HK-2 (cell line): ENCODE measurements at regions not wholly inside any gene's neighbourhood (a gene's known extent, or its start where the extent isn't known, plus 50 kb on each side); places are given as distances from the start of the nearest gene placed in this dataset.
A peak's percentile ranks its signal among the peaks of the same experiment; 100 is the strongest.

Experiments used
- DNase-seq: peaks from one replicate; pipeline ENCODE4 v3.0.0-alpha.2; 2018; ENCODE audit not compliant: unreplicated experiment

DNA sequence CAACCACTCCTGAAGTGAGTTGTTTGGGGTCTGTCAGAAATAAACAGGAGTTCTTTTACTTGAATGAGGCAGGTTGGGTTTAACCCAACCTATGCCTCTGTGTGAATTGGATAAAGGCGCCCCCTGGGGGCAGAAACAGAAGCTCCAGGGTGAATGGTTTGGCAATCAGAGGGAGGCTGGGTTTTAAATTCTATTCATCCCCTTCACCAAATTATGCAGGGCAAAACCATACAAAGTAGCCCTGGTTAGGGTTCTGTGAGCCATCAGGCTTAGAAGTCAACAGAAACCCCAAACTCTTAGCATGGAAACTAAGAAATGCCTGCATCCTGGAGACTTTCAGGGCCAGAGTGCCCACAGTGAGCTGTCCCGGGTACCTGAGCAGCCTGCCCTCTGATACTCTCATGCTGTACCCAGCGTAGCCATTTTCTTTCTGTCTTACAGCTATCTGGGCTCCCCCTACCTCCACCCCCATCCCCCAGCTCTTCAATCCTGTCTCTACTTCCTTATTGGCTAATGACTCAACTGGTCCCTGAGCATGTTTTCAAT lies 241.5 kb downstream of the ICOS start:
- DNase-seq: peak; percentile 28

DNA sequence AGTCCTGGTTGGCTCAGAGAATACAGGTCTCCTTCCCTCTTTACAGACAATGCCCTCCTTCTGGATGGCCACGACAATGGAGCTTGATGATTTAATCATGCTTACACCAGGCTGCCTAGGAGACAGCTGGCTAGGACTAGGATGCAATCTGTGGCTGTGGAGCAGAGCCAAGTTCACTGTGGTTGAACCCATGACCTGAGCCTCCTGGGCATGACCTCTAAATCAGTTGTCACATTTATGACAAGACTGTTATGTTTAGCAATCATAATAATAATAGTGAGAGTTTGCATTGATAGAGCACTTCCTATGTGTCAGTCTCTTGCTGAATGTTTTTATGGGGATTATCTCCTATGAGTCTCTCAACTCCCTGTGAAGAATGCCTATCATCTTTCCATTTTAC lies 244.1 kb downstream of the ICOS start:
- no peak for DNase-seq

DNA sequence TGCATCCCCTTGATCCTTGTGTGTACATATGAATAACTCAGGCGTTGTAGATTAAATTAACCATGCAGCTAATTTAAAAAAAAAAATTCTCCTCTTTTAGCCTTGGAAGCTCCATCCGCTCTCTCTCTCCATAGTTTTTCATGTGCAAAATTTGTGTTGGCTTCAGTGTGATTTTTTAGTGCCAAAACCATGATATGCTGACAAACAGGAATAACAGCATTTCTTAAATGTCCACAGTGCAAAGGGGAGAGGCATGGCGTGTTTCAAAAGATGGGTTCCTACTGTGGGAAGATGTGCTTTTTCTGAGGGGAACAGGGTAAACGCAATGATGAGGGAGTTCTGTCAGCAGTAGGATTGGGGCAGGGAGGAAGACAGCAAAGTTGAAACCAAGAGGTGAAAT lies 247.0 kb downstream of the ICOS start:
- no peak for DNase-seq

DNA sequence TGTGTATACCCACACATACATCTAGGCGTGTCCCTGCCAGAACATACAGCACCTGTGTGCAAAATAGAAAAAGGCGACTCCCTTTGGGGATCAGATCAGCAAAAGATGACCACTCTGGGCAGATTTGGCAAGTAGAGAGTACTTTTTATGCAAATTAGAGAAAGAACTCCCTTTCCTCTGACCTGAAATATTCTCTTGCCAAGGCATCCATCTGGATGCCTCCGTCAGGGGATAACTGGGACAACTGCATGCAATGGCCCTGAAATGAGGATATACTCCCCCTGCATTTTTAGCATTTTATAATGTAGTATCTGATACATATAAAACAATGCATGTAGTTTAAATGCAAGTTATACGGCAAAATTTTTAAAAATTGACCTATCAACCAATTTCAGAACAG lies 247.7 kb downstream of the ICOS start:
- DNase-seq: no peak

DNA sequence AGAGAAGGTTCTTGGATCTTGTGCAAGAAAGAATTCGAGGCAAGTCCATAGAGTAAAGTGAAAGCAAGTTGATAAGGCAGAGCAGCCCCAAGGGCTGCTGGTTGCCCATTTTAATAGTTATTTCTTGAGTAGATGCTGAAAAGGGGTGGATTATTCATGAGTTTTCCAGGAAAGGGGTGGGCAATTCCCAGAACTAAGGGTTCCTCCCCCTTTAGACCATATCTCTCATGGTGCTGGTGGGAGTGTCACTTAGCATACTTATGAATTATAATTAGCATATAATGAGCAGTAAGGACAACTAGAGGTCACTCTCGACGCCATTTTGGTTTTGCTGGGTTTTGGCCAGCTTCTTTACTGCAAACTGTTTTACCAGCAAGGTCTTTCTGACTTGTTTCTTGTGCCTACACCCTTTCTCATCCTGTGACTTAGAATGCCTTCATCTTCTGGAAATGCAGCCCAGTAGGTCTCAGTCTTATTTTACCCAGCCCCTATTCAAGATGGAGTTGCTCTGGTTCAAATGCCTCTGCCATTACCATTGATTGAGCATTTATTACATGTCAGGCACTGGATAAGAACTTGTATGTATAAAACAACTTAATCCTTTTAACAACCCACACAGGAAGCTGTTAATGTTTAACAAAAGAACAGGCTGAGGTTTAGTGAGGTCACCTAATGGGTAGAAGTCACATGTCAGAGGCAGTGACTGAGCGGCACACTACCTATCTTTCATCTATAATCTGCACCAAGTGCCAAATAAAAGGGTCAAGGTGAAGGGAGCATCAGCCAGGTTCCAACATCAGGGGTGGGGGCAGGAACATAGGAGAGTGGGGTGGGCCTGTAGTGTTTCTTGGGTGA lies 250.9 kb downstream of the ICOS start:
- DNase-seq: peak; percentile 2

DNA sequence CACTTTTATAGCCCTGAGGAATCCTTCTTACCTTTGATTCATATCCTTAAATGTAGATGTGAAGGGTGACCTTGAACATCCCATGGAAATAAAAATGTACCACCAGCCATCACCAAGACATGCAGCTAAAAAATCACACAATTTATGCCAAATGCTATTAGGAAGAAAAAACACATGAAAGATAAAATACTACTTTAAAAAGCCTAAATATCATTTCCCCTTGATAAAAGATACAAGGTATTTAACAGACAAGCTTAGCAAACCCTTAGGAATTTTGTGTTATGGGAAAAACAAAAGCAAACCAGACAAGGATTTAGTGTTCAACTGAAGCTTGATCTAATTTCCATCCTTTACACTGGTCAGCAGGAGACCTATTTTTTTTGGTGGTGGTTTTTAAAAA lies 255.0 kb downstream of the ICOS start:
- no peak for DNase-seq

DNA sequence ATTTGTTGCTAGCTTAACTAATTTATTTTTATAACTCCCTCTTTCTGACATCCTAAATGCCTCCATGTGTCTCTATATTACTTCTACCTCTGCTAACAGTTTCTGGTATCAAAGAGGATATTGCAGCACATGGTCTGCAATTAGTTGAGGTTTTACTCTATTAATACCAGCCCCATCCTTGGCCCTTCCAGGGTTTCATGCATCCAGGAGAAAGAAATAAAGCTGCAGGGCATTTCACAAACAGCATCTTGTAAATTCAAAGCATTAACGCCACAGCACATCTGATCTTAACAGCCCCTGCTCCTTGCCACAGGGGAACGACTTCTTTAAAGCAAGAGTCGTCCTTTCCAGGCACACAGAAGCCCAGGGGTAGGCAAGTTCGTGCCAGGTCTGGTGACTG lies 258.9 kb downstream of the ICOS start:
- DNase-seq: no peak

DNA sequence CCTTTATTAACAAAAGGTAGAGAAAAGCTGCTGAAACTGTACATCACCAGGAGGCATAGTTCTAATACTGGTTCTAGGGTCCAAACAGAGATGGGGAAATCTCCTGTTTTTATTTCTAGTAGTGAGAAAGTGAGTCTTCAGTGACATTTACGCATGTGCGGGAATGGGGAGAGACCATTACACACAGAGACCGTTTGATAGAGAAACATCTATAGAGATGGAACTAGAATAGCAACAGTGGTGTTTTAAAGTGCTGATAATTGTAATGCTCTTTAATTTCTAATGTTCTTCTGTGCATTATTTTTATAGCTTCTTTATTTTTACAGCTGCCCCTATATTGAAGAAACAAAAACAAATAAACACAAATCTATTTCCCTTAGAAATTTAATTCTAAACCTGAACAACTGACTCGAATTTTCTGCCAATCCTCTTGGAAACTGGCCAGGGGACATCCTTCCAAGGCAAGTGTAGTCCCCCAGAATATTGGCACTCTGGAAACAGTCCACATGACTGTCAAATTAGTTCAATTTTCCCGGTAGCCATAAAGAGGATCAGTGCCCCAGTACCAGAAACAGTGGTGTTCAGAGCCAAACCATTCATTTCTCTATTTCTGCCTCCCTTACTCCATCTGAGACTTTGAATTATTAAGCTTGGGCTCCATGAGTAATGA lies 260.9 kb downstream of the ICOS start:
- DNase-seq: no peak

DNA sequence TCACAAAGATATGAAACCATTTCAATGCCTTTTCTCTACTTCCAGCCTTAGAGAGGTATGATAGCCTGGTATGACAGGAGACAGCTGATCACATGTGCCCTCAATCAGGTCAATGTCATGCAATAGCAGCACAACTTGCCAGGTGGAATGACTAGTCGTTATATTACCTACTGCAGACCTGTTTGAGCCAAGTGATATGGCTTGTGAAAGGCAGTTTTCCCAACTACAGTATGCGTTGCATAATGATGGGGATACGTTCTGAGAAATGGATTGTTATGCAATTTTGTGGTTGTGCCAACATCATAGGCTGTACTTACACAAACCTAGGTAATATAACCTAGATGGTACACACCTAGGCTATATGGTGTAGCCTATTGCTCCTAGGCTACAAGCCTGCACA lies 262.8 kb downstream of the ICOS start:
- DNase-seq: no peak

DNA sequence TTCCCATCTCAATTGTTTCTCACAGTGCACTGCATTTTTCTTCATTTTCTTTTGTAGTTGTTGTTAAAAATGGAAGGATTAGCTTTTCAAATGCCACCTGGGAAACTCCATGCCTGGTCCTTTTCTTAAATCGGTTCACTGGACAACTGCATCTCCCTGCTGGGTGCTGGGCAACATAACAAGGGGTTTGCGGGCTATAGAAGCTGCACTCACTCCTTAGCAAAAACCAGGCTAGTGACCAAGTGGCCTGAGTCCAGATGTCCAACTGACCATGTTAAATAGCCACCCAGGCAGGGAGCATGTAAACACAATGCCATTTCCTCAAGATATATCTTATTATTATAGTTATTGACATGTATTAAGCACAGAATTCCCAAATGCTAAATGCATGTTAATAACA lies 264.9 kb downstream of the ICOS start:
- DNase-seq: no peak

DNA sequence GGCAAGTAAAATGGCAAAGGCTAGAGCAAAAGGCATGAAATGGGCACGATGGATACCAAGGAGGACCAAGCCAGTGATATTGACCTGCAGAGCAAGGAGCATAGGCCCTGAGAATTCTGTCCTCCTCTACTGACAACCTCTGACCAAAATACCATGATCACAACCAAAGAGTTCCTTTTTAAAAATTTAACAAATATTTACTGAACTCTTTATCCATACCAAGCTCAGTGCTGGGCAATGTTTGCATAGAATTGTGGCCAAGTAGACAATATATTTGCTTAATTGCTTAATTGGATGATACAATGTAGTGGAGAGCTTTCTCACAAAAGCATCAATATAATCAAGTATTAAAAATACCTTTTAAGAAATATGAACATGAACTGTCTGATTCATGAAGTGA lies 265.7 kb downstream of the ICOS start:
- DNase-seq: no peak

DNA sequence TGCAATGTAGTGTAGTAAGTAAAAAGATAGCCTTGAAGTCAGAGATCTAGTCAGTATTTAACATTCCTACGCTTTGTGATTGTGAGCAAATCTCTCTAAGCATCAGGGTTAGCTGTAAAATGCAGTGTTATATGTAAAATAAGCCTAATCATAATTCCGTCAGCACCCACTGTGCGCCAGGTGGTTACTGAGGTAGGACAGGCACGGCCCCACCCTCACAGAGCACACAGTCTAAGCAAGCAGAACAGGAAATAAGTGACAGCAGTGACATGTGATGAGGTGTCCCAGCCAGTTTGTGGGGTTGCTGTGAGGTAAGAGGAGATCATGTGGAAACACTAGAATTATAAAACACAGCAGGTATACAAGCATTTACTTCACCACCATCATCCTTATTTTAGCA lies 267.1 kb downstream of the ICOS start:
- no peak for DNase-seq

DNA sequence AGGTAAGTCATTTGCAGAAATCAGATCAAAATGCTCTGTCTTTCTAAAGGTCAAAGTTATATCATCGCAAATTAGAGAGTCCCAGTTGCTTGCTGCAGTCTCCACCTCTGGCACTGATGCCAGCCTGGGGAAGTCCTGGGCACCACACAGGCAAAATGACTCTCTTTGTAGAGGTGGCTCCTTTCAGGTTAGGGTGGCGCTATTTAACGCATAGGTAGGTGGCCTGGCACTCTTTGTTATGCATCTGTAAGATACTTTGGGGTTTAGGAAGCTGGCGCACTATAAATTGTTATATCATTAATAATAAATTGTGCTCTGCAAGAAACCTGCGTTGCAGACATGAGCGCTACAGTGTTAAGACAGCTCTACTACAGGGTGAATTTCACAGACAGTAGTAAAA lies 268.5 kb downstream of the ICOS start:
- no peak for DNase-seq

DNA sequence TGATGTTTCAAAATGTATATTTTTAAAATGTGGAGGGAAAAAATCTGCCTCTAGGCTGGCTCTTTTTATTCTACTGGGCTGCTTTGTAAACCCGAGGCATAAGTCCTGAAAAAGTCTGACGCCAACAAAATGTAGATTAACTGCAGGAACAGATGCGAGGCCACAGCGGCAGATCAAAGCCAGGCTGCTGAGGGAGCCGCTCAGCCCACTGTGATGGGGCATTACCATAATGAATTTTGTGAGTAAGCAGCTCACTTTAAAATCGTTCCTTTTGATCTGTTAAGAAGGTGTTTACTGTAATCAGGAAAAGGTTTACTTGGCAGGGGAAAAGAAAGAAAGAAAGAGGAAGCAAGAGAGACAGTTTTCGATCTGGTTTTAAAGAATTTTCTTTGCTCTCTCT lies 269.0 kb downstream of the ICOS start:
- no peak for DNase-seq

DNA sequence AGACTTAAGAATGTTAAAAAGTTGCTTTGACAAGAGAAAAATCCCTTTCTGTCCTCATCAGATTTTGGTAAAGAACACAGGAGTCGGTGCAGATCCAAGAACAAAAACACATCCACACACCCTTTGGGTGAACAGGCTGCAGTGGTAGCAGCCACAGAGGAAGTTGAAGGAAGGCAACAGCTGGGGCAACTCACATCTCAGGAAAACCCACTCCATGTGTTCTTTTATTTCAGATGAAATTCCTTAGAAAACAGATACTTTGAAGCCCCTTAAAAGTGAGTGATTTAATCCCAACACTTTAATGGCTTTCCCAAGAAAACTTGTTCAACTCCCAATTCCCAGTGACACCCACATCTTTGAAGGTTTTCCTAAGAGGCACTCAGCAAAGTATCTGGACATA lies 271.3 kb downstream of the ICOS start:
- DNase-seq: no peak

DNA sequence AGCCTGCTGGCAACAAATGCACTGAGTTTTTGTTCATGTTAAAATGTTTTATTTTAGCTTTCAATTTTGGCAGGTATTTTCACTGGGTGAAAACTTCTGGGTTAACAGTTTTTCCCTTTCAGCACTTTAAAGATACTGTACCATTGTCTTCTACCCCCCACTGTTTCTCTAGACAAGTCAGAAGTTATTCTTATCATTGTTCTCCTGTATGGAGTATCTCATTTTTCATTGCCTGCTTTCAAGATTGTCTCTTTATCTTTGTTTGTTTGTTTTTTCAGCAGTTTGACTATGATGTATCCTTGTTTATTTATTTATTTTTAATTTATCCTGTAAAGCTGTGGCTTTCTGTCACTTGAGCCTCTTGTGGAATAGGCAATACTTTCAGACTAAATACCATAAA lies 277.0 kb downstream of the ICOS start:
- no peak for DNase-seq

DNA sequence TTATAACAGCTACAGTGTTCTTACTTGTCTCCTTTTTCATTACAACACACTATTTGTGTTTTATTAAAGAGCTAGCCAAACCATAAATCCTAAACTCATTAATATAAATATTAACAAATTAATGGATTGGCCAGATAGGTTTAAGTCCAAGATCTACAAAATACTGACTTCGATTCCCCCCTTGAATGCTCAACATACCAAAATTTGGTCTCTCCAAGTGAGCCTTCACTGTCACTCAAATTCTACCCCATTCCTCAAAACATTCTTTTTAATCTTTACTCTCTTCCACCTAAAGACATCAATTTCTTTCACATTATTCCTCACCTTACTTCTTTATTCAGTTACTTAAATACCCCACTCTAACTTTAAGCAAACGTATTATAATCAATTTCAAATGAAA lies 281.5 kb downstream of the ICOS start:
- DNase-seq: no peak

DNA sequence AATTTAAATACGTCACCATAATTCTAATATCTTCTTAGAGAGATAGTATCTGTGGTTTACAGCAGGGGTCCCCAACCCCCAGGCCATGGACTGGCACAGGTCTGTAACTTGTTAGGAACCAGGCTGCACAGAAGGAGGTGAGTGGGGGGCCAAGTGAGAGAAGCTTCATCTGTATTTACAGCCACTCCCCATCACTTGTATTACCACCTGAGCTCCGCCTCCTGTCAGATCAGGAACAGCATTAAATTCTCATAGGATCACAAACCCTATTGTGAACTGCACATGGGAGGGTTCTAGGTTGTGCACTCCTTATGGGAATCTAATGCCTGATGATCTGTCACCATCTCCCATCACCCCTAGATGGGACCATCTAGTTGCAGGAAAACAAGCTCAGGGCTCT lies 282.6 kb downstream of the ICOS start:
- DNase-seq: no peak

DNA sequence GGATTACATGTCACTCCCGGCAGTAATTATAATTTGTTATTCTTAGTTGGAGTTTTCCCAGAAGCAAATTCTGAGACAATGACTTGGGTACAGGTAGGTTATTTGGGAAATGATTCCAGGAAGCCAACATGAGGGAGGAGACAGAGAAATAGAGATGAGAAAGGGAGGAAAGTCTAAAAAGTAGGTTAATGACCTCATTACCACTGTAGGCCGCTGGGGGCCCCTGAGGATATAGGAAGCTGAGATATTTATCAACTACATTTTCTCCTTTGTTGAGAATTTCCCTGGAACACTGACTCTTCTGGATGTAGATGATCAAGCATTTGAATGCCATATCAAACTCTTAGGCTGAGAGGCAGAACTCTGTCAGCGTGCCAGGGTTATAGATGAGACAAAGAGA lies 284.3 kb downstream of the ICOS start:
- no peak for DNase-seq

DNA sequence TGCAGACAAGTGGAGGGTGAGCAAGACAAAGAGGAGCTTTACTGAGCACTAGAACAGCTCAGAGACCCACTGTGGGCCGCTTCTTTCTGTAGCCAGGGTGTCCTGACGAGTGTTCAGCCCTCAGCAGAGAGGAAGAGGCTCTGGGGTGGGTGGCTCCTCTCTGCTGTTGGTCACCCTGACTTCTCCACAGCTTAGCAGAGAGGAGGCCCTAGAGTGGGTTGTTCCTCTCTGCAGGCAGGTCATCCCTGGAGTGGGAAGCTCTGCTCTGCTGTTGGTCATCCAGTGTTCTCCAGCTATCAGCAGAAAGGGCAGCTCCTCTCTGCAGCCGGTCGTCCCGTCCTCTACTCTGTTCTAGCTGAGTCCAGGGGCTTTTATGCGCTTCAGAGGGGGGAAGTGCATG lies 286.5 kb downstream of the ICOS start:
- DNase-seq: no peak

DNA sequence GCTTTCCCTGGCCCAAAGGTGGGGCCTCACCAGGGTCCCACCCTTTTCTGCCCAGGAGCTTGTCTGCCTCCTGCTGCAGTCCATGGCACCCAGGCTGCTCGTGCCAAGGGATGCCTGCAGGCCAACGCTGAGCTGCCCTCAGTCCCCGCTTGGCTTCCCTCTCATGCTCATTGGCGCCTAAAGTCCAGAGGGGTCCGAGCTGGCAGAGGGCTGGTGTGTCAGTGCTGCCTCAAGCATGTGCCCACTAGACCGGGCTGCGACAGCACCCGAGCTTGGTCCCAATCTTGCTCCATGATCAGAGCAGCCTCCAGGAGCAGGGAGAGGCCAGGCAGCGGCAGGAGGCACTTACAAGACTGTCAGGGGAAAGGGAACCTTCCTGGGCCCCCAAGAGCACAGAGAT lies 287.0 kb downstream of the ICOS start:
- DNase-seq: no peak

DNA sequence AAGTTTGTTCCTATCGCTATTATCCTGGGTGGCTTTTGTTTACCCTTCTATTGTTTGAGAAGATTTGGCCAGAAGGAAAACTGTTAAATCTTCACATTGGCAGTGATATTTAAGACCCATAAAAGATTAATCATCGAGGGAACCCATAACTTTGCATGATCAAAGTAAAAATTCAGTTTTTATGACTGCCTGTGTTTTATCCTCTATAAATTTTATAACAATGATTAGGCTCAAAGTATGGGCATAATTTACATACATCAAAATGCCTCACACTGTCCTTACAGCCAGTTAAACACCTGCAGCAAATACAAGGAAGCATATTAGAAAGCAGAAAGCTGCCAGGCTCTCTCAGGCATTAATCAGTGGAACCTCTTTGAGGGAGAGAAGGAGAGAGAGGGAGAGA lies 289.1 kb downstream of the ICOS start:
- no peak for DNase-seq

DNA sequence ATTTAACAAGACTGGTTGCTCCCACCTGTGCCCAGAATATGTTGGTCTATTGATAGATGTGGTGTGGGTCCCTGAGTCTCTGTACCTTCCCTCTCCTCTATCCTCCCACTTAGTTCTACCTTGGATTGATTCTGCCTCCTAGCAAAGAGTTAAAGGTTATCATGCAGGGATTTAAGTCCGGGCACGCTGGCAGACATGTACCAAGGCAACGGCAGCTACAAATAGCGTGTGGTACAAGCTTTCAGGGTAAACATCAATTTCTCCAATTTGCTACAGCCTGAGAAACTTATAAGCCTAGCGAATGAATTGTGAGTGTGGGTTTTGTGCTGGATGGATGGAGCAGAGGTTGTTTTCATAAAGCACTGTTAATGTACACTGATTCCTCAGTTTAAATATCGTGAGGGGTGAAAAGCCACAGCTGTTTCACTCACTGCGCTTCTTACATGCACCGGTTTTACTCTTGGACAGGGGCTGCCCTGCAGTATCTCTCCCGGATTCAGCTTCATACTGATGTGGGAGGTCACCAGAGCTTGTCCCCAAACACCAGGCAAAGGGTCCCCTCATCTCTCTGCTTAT lies 289.8 kb downstream of the ICOS start:
- no peak for DNase-seq
